HG02852 (cell line): ENCODE measurements at regions not wholly inside any gene's neighbourhood (a gene's known extent, or its start where the extent isn't known, plus 50 kb on each side); places are given as distances from the start of the nearest gene placed in this dataset.
"Not testable (repeated sequence)": the region's sequence is repeated elsewhere in the genome, so short reads cannot be mapped to it uniquely, and the experiment has no call there.

Source experiments
- ATAC-seq: cut with Tn5 transposase; IDR thresholded peaks from one replicate; pipeline ENCODE4 v1.9.1; 2021; ENCODE audit warnings: mild to moderate bottlenecking, moderate library complexity; ENCODE audit not compliant: unreplicated experiment

- no peak for ATAC-seq
These were observed 255.1 kb downstream of the MAP2K6 start for GRCh38 chr17:69669441-69670178.

GRCh38 chr17:69672924-69673323, 258.4 kb downstream of the MAP2K6 start:
- no peak for ATAC-seq

- no peak for ATAC-seq
These were observed 262.6 kb downstream of the MAP2K6 start for GRCh38 chr17:69677130-69677529.

GRCh38 chr17:69678206-69678605, 263.7 kb downstream of the MAP2K6 start:
- ATAC-seq = no peak

GRCh38 chr17:69679829-69680228, 265.3 kb downstream of the MAP2K6 start:
- ATAC-seq = no peak

GRCh38 chr17:69684251-69684650, 269.8 kb downstream of the MAP2K6 start:
- no peak for ATAC-seq

- not testable (repeated sequence) for ATAC-seq
These were observed 270.7 kb downstream of the MAP2K6 start for GRCh38 chr17:69685150-69685549.

GRCh38 chr17:69690531-69690930, 276.0 kb downstream of the MAP2K6 start:
- no peak for ATAC-seq

- ATAC-seq = no peak
These were observed 277.7 kb downstream of the MAP2K6 start for GRCh38 chr17:69692171-69692570.

GRCh38 chr17:69695646-69696045, 281.1 kb downstream of the MAP2K6 start:
- ATAC-seq = no peak

- ATAC-seq = no peak
These were observed 282.2 kb downstream of the MAP2K6 start for GRCh38 chr17:69696650-69697049.

GRCh38 chr17:69698352-69698751, 283.9 kb downstream of the MAP2K6 start:
- not testable (repeated sequence) for ATAC-seq

GRCh38 chr17:69702078-69702477, 287.6 kb downstream of the MAP2K6 start:
- ATAC-seq = no peak

GRCh38 chr17:69703751-69704150, 289.3 kb downstream of the MAP2K6 start:
- no peak for ATAC-seq

GRCh38 chr17:69704935-69705334, 290.4 kb downstream of the MAP2K6 start:
- ATAC-seq = no peak

- ATAC-seq = no peak
These were observed 291.6 kb downstream of the MAP2K6 start for GRCh38 chr17:69706127-69706526.

- ATAC-seq = no peak
These were observed 294.9 kb downstream of the MAP2K6 start for GRCh38 chr17:69709441-69709840.

GRCh38 chr17:69710926-69711325, 296.4 kb downstream of the MAP2K6 start:
- ATAC-seq = no peak

- no peak for ATAC-seq
These were observed 297.0 kb downstream of the MAP2K6 start for GRCh38 chr17:69711541-69711940.

GRCh38 chr17:69712801-69713311, 298.4 kb downstream of the MAP2K6 start:
- ATAC-seq = no peak

- ATAC-seq = no peak
These were observed 299.3 kb downstream of the MAP2K6 start for GRCh38 chr17:69713815-69714214.

- ATAC-seq = no peak
These were observed 300.2 kb downstream of the MAP2K6 start for GRCh38 chr17:69714669-69715068.

- no peak for ATAC-seq
These were observed 301.2 kb downstream of the MAP2K6 start for GRCh38 chr17:69715656-69716055.
